Mammary epithelial cell (primary cell): ENCODE measurements at regions not wholly inside any gene's neighbourhood (a gene's known extent, or its start where the extent isn't known, plus 50 kb on each side); places are given as distances from the start of the nearest gene placed in this dataset.

Source experiments
- EZH2 ChIP-seq: IDR thresholded peaks from 2 replicates; pipeline ENCODE4 v1.6.1; 2012; ENCODE audit warnings: low read length, inconsistent platforms, borderline replicate concordance
- TF ChIP-seq, protein P1 (sequence below), 2 donors: IDR thresholded peaks in 1 of 2; conservative IDR thresholded peaks in 1 of 2; 2 replicates each; pipeline ENCODE4 v1.5.1; 2011 to 2012; ENCODE audit warnings: inconsistent platforms in 2 of 2, low read length in 2 of 2, mild to moderate bottlenecking in 2 of 2, control low read depth in 1 of 2, low read depth in 1 of 2; ENCODE audit not compliant: insufficient read depth in 1 of 2; ENCODE audit errors: extremely low read depth in 1 of 2

GRCh38 chr1:8089535-8090228 lies 63.6 kb upstream of the ERRFI1 start:
- TF ChIP-seq, protein P1, sequence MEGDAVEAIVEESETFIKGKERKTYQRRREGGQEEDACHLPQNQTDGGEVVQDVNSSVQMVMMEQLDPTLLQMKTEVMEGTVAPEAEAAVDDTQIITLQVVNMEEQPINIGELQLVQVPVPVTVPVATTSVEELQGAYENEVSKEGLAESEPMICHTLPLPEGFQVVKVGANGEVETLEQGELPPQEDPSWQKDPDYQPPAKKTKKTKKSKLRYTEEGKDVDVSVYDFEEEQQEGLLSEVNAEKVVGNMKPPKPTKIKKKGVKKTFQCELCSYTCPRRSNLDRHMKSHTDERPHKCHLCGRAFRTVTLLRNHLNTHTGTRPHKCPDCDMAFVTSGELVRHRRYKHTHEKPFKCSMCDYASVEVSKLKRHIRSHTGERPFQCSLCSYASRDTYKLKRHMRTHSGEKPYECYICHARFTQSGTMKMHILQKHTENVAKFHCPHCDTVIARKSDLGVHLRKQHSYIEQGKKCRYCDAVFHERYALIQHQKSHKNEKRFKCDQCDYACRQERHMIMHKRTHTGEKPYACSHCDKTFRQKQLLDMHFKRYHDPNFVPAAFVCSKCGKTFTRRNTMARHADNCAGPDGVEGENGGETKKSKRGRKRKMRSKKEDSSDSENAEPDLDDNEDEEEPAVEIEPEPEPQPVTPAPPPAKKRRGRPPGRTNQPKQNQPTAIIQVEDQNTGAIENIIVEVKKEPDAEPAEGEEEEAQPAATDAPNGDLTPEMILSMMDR (conservative IDR thresholded peaks at IDR 0.05 in 1 of 2, IDR thresholded peaks at IDR 0.05 in 1 of 2; ENCODE audit: extremely low read depth in 1 of 2, insufficient read depth in 1 of 2, low read depth in 1 of 2, low read length in 2 of 2) = no peak
- no peak for TF ChIP-seq EZH2
